Adrenal gland (tissue), 5 donors: ENCODE measurements at regions not wholly inside any gene's neighbourhood (a gene's known extent, or its start where the extent isn't known, plus 50 kb on each side); places are given as distances from the start of the nearest gene placed in this dataset.
"Not testable (repeated sequence)": the region's sequence is repeated elsewhere in the genome, so short reads cannot be mapped to it uniquely, and the experiment has no call there.

Experiments used
- POLR2A ChIP-seq, 2 donors: fragments of 450-650 bp; IDR thresholded peaks; one replicate each; pipeline ENCODE4 v1.6.1; 2017; ENCODE audit warnings: antibody characterized with exemption in 2 of 2, mild to moderate bottlenecking in 2 of 2, moderate library complexity in 1 of 2
- TF ChIP-seq, protein P1 (sequence below), 6 experiments: fragments of 450-650 bp in 4 of 6; fragments of 200-600 bp in 2 of 6; sonication (generic) in 1 of 6; IDR thresholded peaks; 1 replicate in 5 of 6; 2 replicates in 1 of 6; pipeline versions ENCODE4 v1.5.1 to v1.8.0; 2016 to 2021; ENCODE audit warnings: antibody characterized with exemption in 6 of 6, mild to moderate bottlenecking in 2 of 6, moderate library complexity in 1 of 6
- donor health status: DM: no; HTN: no; CAD: no.

DNA sequence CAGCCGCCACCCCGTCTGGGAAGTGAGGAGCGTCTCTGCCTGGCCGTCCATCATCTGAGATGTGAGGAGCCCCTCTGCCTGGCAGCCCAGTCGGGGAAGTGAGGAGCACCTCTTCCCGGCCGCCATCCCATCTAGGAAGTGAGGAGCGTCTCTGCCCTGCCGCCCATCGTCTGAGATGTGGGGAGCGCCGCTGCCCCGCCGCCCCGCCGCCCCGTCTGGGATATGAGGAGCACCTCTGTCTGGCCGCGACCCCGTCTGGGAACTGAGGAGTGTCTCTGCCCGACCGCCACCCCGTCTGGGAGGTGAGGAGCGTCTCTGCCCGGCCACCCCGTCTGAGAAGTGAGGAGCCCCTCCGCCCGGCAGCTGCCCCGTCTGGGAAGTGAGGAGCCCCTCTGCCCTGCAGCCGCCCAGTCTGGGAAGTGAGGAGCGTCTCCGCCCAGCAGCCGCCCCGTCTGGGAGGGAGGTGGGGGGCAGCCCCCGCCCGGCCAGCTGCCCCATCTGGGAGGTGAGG is 94.3 kb downstream of the BAMBI start:
- TF ChIP-seq, protein P1, sequence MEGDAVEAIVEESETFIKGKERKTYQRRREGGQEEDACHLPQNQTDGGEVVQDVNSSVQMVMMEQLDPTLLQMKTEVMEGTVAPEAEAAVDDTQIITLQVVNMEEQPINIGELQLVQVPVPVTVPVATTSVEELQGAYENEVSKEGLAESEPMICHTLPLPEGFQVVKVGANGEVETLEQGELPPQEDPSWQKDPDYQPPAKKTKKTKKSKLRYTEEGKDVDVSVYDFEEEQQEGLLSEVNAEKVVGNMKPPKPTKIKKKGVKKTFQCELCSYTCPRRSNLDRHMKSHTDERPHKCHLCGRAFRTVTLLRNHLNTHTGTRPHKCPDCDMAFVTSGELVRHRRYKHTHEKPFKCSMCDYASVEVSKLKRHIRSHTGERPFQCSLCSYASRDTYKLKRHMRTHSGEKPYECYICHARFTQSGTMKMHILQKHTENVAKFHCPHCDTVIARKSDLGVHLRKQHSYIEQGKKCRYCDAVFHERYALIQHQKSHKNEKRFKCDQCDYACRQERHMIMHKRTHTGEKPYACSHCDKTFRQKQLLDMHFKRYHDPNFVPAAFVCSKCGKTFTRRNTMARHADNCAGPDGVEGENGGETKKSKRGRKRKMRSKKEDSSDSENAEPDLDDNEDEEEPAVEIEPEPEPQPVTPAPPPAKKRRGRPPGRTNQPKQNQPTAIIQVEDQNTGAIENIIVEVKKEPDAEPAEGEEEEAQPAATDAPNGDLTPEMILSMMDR (IDR thresholded peaks at IDR 0.05): not testable (repeated sequence)
- TF ChIP-seq POLR2A (IDR thresholded peaks at IDR 0.05): not testable (repeated sequence)
